ENCODE measurements at regions not wholly inside any gene's neighbourhood (a gene's known extent, or its start where the extent isn't known, plus 50 kb on each side); places are given as distances from the start of the nearest gene placed in this dataset.
"Not testable (repeated sequence)": the region's sequence is repeated elsewhere in the genome, so short reads cannot be mapped to it uniquely, and the experiment has no call there.

DNA sequence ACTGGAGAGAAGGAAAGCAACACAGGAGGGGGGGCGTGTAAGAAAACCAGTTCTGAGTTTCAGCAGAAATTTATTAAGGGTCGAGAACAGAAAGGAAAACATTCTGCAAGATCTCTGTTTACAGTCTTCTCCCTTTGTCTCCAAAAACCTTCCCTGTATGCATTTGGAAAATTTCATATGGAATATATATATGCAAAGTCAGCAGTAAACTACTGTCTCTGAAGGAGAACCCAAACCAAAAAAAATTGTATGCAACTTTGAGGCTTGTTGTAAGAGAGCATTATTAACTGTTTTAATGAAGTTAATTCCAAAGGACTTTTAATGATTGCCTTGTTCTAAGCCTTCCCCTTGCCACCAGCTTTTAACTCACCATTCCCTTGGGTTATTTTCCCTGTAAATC lies 238.2 kb upstream of the GPR149 start:
- DNase-seq (ENCODE audit: low spot score) = no peak

GRCh38 chr3:154666542-154666941 lies 236.6 kb upstream of the GPR149 start:
- DNase-seq (ENCODE audit: low spot score) = no peak

DNA sequence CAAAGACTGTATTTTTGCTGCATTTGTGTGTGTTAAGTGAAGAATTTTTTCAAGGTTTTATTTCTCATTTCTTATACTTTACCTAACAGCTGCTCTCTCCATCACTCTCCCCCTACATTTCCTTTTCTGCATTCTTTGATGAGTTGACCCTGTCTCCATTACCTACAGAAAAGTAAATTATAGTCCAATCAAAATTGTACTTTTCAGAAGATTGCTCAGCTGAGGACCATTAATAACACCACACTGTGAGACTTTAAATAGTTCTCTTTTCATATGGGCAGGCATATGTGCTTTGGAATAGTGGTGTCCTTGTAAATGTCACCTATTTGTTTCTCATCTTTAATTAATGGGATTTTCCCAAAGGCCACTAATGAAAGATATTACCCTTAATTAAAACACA lies 234.7 kb upstream of the GPR149 start:
- no peak for DNase-seq (ENCODE audit: low spot score)

DNA sequence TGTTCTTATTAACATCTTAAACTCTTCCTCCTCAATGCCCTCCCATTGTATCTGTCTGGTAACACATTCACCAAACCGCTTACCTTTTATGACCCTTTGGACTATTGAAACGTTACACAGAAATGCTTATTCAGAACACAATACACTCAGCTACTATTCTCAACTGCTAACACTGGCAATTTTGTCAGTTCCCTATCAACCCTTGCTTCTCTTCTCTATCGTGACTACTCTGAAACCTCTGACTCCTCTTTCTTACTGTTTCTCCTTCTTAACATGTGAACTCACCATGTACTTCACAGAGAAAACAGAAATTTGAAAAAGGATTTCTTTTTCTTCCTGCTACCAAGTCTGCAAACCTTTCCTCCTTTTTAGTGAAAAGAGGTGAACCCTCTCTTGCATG lies 232.9 kb upstream of the GPR149 start:
- no peak for DNase-seq (ENCODE audit: low spot score)

- no peak for DNase-seq (ENCODE audit: low spot score)
These were observed 230.8 kb upstream of the GPR149 start for GRCh38 chr3:154660811-154661210.

- no peak for DNase-seq (ENCODE audit: low spot score)
These were observed 228.0 kb upstream of the GPR149 start for GRCh38 chr3:154658000-154658399.

GRCh38 chr3:154657218-154657617 lies 227.2 kb upstream of the GPR149 start:
- no peak for DNase-seq (ENCODE audit: low spot score)

GRCh38 chr3:154656486-154656885 lies 226.5 kb upstream of the GPR149 start:
- DNase-seq (ENCODE audit: low spot score) = no peak

DNA sequence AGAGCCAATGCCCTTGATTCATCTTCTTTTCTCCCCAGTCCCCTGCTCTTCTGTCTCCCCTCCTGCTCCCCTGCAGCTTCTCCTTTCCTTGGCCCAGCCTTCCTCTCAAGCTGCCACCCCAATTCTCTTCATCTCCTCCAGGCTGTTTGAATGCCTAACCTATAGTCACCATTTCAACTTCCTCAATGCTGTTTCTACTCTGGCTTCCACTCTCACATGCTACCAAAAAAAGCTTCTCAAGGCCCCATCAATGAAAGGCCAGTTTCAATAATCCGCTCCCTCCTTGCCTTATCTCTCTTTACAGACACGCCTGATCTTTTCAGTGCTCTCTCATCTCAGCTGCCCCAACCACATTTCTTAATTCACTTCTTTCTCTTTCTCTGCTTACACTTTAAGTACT lies 212.2 kb upstream of the GPR149 start:
- no peak for DNase-seq (ENCODE audit: low spot score)

DNA sequence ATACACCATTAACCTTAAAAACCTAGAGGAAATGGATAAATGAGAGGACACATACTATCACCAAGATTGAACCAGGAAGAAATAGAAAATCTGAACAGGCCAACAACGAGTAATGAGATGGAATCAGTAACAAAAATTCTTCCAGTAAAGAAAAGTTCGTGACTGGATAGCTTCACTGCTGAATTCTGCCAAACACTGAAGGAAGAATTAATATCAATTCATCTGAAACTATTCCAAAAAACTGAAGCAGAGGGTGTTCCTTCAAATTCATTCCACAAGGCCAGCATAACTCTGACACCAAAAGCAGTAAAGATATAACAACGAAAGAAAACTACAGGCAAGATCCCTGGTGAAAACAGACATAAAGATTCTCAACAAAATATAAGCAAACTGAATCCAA lies 195.8 kb upstream of the GPR149 start:
- DNase-seq (ENCODE audit: low spot score) = no peak

DNA sequence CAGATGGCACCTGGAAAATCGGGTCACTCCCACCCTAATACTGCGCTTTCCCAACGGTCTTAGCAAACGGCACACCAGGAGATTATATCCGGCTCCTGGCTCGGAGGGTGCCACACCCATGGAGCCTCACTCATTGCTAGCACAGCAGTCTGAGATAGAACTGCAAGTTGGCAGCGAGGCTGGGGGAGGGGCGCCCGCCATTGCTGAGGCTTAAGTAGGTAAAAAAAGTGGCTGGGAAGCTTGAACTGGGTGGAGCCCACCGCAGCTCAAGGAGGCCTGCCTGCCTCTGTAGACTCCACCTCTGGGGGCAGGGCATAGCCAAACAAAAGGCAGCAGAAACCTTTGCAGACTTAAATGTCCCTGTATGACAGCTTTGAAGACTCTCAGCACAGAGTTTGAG lies 189.6 kb upstream of the GPR149 start:
- DNase-seq (ENCODE audit: low spot score) = not testable (repeated sequence)

- DNase-seq (ENCODE audit: low spot score) = no peak
These were observed 186.3 kb upstream of the GPR149 start for GRCh38 chr3:154616298-154616697.

GRCh38 chr3:154615471-154615870 lies 185.5 kb upstream of the GPR149 start:
- no peak for DNase-seq (ENCODE audit: low spot score)

DNA sequence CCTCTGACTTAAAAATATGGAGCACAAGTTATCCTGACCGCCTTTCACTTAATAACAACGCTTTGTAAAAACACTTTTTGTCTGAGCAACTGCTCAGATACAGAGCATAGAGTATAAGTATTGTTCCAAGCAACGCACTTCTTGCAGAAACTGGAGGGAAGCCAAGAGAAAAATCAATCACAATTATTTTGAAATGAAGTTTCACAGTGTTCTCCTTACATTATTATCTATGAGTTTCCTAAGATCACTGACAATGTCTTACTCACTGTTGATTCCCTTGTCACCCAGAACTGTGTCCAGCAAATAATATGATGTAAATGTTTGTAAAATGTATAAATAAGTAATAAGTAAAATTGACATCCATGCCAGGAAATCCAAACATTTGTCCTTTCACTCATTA lies 184.6 kb upstream of the GPR149 start:
- no peak for DNase-seq (ENCODE audit: low spot score)

DNA sequence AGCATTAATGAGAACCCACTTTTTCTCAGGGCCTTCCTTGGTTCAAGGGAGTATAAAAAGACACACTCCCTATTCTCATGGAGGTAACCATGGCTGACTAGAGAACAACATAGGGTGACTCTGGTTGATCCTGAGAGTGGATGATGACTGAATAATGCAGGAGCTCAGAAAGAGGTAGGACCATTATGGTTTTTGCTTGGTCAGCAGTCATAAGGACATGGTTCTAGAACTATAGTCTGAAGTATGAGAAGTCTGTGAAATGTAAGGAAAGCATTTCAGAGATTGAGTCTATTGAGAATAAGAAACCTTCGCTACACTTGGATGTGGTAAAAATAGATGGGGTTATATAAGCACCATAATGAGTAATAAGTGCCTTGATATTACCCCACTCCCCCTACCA lies 184.1 kb upstream of the GPR149 start:
- no peak for DNase-seq (ENCODE audit: low spot score)

DNA sequence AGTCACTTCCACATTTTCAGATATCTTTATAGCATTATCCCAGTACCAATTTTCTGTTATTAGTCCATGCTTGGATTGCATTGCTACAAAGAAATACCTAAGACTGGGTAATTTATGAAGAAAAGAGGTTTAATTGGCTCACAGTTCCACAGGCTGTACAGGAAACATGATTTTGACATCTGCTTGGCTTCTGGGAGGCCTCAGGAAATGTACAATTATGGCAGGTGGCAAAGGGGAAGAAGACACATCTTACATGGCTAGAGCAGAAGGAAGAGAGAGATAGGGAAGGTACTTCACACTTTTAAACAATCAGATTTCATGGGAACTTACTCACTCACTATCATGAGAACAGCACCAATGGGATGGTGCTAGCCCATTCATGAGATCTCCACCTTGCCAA lies 172.3 kb upstream of the GPR149 start:
- no peak for DNase-seq (ENCODE audit: low spot score)

DNA sequence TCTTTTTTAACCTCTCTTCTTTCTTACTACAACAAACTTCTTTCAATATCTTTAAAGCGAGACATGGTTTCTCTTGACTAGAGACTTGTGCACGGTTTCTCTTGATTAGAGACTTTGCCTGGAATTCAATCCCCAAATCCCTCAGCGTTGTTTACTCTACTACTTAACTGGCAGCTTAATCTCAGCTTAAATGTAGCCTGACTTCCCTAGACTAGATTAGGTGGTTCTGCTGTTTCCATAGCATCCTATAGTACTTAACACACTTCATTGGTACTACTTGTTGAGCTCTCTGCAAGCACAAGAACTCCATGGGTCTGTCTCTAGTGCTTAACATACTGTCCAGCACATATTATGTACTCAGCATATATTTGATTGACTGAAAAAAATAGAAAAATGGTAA lies 168.2 kb upstream of the GPR149 start:
- DNase-seq (ENCODE audit: low spot score) = no peak

DNA sequence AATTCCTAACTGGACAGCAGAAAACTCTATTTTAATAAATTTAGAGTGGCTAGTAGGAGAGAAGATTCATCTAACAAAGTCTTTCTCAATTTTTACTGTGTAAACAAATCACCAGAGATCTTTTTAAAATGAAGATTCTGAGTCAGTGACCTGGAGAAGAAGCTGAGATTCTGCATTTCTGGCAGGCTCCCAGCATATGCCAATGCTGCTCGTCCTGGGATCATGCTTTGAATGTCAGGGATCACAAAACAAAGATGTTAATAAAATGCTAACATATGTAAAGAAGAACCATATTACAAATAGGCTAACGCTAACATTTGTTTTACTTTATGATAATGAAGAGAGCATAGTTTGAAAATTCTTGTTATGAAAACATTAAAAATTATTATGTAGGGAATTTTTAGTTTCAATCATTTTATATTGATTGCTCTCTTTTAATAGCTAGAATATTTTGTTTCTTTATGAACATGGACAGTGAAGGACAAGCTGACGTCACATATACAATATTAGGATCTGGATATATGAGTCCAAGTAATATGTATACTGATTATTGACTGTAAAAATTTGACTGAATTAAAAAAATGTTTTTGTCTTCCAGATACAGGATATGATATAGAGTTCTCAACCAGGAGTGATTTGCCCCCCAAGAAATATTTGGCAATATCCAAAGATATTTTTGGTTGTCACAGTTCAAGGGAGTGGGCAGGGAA lies 160.8 kb upstream of the GPR149 start:
- no peak for DNase-seq (ENCODE audit: low spot score)

DNA sequence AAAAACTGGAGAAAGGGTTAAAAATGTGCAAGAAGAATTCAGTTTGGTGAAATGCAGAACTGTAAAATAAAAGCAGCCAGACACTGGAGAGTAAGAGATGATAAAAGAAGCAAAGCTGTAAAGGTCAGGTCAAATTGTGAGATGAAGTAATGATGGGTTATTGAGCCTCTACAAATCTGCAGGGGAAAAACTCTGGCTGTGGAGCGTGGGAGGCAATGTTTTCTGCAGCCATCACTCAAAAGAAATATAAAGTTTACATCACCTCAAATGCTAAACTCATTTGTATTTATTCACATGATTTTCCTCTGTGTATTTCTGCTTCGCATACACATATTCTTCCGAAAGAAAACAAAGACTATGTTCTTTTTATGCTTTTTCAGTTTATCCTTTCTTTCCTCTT lies 158.8 kb upstream of the GPR149 start:
- no peak for DNase-seq (ENCODE audit: low spot score)

DNA sequence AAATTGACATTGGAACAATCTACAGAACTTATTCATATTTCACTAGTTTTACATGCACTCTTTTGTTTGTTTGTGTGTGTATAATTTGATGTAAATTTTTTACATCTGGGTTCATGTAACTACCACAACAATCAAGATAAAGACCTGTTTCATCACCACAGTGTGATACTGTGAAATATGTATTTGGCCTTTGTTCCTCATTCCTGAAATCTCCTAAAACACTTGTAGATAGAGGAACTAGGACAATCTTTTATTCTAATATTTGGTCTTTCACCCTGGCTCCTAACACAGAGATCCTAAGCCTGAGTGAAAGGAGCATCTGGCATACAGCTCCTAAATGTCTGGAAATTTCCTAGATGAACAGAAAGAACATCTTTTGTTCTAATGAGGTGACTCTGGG lies 155.0 kb upstream of the GPR149 start:
- no peak for DNase-seq (ENCODE audit: low spot score)

- no peak for DNase-seq (ENCODE audit: low spot score)
These were observed 154.1 kb upstream of the GPR149 start for GRCh38 chr3:154584041-154584440.

DNA sequence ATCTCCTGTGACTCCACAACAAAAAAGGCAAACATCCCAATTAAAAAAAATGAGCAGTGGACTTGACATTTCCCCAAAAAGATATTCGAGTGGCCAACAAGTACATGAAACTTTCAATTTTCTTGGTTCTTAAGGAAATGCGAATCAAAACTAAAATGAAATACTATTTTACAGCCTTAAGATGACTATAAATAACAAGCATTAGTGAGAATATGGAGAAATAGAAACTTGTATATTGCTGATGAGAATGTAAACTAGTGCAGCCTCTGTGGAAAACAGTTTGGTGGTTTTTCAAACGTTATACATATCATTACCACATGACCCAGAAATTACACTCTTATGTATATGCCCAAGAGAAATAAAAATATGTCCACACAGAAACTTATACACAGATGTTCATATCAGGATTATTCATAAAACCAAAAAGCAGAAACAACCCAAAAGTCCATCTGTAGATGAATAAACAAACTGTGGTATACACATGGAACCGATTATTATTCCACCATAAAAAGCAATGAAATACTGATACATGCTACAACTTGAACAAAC lies 153.2 kb upstream of the GPR149 start:
- no peak for DNase-seq (ENCODE audit: low spot score)

DNA sequence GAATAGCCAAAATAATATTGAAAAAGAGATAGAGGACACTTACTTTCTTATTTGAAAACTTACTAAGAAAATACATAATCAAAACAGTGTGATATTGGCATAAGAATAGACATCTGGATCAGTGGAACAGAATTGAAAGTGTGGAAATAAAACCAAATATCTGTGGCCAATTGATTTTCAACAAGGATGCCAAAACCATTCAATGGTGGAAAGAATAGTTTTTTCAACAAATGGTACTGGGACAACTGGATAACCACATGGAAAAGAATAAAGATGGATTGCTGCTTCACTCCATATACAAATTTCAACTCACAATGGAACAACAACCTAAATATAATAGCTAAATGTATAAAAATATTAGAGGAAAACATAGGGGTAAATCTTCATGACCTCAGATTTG lies 152.5 kb upstream of the GPR149 start:
- DNase-seq (ENCODE audit: low spot score) = no peak

- no peak for DNase-seq (ENCODE audit: low spot score)
These were observed 141.7 kb upstream of the GPR149 start for GRCh38 chr3:154571553-154572226.
